ENCODE measurements at regions not wholly inside any gene's neighbourhood (a gene's known extent, or its start where the extent isn't known, plus 50 kb on each side); places are given as distances from the start of the nearest gene placed in this dataset.
A peak's percentile ranks its signal among the peaks of the same experiment; 100 is the strongest.

DNA sequence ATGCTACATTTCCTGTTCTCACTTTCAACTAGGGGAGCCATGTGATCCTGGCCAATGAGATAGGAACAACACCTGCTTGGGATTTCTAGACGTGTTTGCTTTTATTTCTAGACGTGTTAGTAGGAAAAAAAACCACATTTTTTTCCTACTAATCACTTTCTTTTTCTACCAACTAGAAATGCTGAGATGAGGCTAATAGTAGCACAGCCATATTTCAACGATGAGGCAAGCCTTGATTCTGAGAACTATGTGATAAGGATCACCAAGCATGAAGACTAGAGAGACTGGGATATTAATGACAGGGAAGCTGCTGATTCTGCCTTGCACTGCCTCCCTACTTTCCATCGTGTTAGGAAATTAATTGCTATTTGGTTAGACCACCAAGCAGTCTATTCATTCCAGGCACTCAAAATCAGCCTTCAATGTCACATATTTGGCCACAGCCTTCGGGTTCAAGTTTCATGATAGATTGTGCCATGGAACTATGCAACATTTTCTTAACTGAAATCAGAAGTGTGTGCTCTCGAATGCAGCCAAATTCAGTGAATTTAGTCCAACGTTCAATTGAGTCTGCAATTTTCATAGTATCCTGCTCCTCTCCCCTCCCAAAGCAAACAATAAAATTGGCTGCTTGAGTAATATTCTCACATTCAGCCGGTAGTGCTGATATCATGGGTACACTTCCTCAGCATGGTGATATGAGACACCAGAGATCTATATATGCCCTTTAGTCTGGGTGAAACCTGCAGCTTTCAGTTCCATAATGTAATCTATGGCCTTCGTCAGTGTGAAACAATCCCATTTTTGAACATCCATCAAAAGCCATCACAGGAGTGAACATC, 98.1 kb downstream of the GPR37 start:
- Histone ChIP-seq H3K4me1 (ENCODE audit: control insufficient read depth in 5 of 5, insufficient read depth in 5 of 5, low read length in 5 of 5) (peaks cover 0 to 20% (median 0%) of the 10 kb centered on the region in 5 donors), H3K9ac (ENCODE audit: insufficient read depth in 1 of 2, low read length in 2 of 2) (no peak overlapping the region), H3K27me3 (ENCODE audit: control insufficient read depth in 3 of 3, insufficient read depth in 3 of 3, low read length in 2 of 3) (no peaks in the 10 kb centered on the region), H3K9me3 (ENCODE audit: control insufficient read depth in 4 of 4, insufficient read depth in 3 of 4, low read length in 3 of 4) (no peaks in the 10 kb centered on the region), H3K36me3 (ENCODE audit: control insufficient read depth in 4 of 4, insufficient read depth in 4 of 4, low read length in 4 of 4) (no peaks in the 10 kb centered on the region), H3K4me3 (no peak overlapping the region), H3K27ac (ENCODE audit: low read depth in 1 of 2, low read length in 1 of 2) (no peak overlapping the region)
- no peak for TF ChIP-seq CTCF (IDR thresholded peaks at IDR 0.05; ENCODE audit: control extremely low read depth, extremely low read depth)
- DNase-seq (peak; percentile 23 to 81 (median 61)), ATAC-seq (ENCODE audit: insufficient read depth, low FRiP score) (no peak)
- 57 to 67% methylated on average over 9 of the region's 9 CpGs for WGBS, 2 donors

GRCh38 chr7:124662937-124663336, 102.7 kb downstream of the GPR37 start:
- Histone ChIP-seq H3K27ac (ENCODE audit: low read depth in 1 of 2, low read length in 1 of 2) (no peak overlapping the region), H3K9me3 (ENCODE audit: control insufficient read depth in 4 of 4, insufficient read depth in 3 of 4, low read length in 3 of 4) (no peaks in the 10 kb centered on the region), H3K4me3 (no peak overlapping the region), H3K36me3 (ENCODE audit: control insufficient read depth in 4 of 4, insufficient read depth in 4 of 4, low read length in 4 of 4) (no peaks in the 10 kb centered on the region), H3K27me3 (ENCODE audit: control insufficient read depth in 3 of 3, insufficient read depth in 3 of 3, low read length in 2 of 3) (no peaks in the 10 kb centered on the region), H3K9ac (ENCODE audit: insufficient read depth in 1 of 2, low read length in 2 of 2) (no peak overlapping the region), H3K4me1 (ENCODE audit: control insufficient read depth in 5 of 5, insufficient read depth in 5 of 5, low read length in 5 of 5) (peaks cover 0 to 14% (median 0%) of the 10 kb centered on the region in 5 donors)
- peak in 1 of 3 donors; percentile 23 for DNase-seq
- no peak for TF ChIP-seq CTCF (IDR thresholded peaks at IDR 0.05; ENCODE audit: control extremely low read depth, extremely low read depth)
- ATAC-seq (ENCODE audit: insufficient read depth, low FRiP score), result no peak

DNA sequence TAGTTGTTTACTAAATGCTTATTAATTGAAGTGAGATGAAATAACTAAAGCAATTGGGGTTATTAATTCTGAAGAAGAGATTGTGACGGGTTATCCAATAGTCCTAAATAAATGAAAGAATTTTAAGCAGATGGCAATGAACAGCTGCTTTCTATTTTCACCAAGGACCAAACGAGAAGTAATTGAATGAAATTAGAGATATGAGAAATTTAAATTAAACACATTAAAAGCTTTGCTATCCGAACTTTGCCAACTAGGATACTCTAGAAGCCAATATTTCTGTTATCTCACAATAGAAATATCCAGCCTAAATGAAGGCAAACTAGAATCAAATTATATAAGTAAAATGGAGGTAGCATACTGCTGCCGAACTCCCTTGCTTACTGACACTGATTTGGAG, 103.2 kb downstream of the GPR37 start:
- Histone ChIP-seq H3K9me3 (ENCODE audit: control insufficient read depth in 4 of 4, insufficient read depth in 3 of 4, low read length in 3 of 4) (no peaks in the 10 kb centered on the region), H3K4me3 (no peak overlapping the region), H3K36me3 (ENCODE audit: control insufficient read depth in 4 of 4, insufficient read depth in 4 of 4, low read length in 4 of 4) (no peaks in the 10 kb centered on the region), H3K4me1 (ENCODE audit: control insufficient read depth in 5 of 5, insufficient read depth in 5 of 5, low read length in 5 of 5) (peaks cover 0 to 10% (median 0%) of the 10 kb centered on the region in 5 donors), H3K9ac (ENCODE audit: insufficient read depth in 1 of 2, low read length in 2 of 2) (no peak overlapping the region), H3K27me3 (ENCODE audit: control insufficient read depth in 3 of 3, insufficient read depth in 3 of 3, low read length in 2 of 3) (no peaks in the 10 kb centered on the region), H3K27ac (ENCODE audit: low read depth in 1 of 2, low read length in 1 of 2) (no peak overlapping the region)
- DNase-seq (peak in 2 of 3 donors; percentile 57 to 64), ATAC-seq (ENCODE audit: insufficient read depth, low FRiP score) (no peak)
- no peak for TF ChIP-seq CTCF (IDR thresholded peaks at IDR 0.05; ENCODE audit: control extremely low read depth, extremely low read depth)
- 68 to 78% methylated on average over 4 of the region's 4 CpGs for WGBS, 2 donors
